C4-2B (cell line): ENCODE measurements at regions not wholly inside any gene's neighbourhood (a gene's known extent, or its start where the extent isn't known, plus 50 kb on each side); places are given as distances from the start of the nearest gene placed in this dataset.

Experiments used
- H3K27ac ChIP-seq: fragments of 450-650 bp; 2 replicates; pipeline ENCODE4 v1.5.1; 2017
- ZFX ChIP-seq: fragments of 450-650 bp; IDR thresholded peaks from 2 replicates; pipeline ENCODE4 v1.6.1; 2017
- TF ChIP-seq, protein P1 (sequence below): fragments of 450-650 bp; conservative IDR thresholded peaks from 2 replicates; pipeline ENCODE4 v1.5.1; 2017; ENCODE audit warnings: mild to moderate bottlenecking

DNA sequence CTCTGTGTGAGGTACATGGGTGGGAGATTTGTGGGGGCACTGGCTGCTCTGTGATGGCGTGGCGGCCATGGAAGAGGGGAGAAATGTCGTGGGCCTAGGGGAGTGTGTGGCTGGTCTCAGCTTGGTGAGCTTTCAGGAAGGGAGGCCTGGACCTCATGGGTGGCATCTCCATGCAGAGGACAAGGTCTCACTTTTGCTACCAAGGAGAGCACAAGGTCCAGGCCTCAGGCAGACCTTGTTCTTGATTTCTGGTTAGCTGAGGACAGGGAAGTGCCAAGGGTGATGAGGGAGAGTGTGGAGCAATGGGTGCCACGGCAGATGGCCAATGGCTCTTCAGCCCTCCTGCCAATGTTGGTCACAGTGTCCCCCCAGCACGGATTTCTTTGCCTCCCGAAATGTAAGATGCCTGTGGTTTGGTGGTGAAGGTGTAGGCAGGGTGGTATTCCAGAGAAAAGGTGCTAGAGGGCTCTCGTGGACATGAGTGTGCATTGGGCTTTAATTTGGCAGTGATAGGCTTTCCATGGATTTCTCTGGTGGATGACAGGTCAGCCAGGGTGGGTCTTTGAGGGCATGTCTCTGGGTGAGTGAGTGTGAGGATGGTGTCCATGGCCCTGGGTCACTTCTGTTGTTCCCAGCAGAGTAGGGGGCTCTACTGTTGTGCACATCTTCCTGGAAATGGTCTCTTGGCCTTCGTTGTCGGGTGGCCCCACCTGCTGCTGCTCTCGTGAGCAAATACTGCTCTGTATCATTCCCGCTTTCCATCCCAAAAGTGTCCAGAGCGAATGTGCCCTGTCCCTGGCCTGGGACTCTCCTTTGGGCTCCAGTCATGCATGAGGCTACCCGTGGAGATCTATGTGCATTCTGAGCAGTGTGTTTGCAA lies 108.0 kb downstream of the SNRPN start:
- no peak for TF ChIP-seq ZFX
- TF ChIP-seq, protein P1, sequence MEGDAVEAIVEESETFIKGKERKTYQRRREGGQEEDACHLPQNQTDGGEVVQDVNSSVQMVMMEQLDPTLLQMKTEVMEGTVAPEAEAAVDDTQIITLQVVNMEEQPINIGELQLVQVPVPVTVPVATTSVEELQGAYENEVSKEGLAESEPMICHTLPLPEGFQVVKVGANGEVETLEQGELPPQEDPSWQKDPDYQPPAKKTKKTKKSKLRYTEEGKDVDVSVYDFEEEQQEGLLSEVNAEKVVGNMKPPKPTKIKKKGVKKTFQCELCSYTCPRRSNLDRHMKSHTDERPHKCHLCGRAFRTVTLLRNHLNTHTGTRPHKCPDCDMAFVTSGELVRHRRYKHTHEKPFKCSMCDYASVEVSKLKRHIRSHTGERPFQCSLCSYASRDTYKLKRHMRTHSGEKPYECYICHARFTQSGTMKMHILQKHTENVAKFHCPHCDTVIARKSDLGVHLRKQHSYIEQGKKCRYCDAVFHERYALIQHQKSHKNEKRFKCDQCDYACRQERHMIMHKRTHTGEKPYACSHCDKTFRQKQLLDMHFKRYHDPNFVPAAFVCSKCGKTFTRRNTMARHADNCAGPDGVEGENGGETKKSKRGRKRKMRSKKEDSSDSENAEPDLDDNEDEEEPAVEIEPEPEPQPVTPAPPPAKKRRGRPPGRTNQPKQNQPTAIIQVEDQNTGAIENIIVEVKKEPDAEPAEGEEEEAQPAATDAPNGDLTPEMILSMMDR: no peak
- H3K27ac ChIP-seq: no peak overlapping the region

DNA sequence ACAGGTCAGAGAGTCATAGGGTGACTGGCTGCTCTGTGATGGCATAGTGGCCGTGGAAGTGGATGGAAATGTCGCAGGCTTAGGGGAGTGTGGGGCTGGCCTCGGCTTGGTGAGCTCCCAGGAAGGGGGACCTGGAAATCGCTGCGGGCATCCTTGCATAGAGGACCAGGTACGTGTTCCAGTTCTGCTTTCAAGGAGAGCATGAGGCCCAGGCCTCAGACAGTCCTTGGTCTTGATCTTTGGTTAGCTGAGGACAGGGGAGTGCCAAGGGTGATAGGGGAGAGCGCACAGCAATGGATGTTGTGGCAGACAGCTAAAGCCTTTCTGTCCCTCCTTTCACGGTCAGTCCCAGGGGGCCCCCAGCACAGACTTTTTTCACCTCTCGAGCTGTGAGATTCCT lies 110.5 kb downstream of the SNRPN start:
- H3K27ac ChIP-seq: no peak overlapping the region
- TF ChIP-seq, protein P1: no peak
- no peak for TF ChIP-seq ZFX

DNA sequence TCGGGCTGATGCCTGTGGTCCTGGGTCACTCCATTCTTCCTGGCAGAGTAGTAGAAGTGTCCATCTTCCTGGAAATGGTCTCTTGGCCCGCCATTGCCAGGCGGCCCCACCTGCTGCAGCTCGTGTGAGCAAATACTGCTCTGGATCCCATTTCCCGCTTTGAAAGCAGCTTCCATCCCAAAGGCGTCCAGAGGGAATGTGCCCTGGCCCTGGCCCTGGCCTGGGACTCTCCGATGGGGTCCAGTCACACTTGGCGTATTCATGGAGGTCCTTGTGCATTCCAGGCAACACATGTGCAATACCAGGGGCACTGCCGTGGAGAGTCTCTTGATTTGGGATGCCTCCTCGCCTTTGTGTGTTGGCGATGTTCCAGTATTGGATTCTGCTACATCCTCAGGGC lies 111.1 kb downstream of the SNRPN start:
- no peak for TF ChIP-seq ZFX
- TF ChIP-seq, protein P1: no peak
- H3K27ac ChIP-seq: no peak overlapping the region

DNA sequence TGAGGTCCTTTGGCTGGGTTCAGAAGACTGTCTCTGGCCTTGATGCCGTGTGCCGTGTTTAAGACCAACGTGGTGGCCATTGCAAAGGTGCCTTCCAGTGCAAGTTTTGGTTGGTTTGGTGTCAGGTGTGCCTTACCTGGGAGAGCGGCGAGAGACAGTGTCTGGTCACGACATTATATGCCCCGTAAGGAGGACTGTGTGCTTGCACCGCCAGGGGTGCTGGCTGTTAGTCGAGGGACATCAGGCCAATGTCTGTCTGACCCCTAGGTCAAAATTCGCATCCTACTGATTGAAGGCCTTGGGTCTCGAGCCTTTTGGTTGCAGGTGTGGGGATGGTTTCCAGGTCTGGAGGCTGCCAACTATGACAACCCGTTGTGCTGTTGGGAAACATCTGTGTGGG lies 111.9 kb downstream of the SNRPN start:
- H3K27ac ChIP-seq: no peak overlapping the region
- no peak for TF ChIP-seq ZFX
- TF ChIP-seq, protein P1: no peak

DNA sequence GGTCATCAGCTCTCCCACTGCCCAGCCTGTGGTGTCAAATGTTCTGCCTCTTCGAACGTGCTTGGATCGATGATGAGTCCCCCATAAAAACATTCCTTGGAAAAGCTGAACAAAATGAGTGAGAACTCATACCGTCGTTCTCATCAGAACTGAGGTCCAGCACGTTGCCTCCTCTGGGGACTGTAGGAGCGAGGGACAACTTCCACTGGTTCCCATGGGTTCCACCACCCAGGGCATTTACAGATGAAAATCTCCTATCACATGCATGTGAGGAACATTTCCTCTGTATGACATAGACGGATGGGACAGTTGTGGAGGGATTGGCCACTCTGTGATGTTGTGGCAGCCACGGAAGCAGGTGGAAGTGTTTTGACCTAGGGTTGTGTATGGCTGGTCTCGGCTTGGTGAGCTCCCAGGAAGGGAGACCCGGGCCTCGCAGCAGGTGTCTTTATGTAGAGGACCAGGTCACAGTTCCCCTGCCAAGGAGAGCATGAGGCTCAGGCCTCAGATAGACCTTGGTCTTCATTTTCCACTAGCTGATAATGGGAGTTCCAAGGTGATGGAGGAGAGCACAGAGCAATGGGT lies 113.0 kb downstream of the SNRPN start:
- no peak overlapping the region for H3K27ac ChIP-seq

DNA sequence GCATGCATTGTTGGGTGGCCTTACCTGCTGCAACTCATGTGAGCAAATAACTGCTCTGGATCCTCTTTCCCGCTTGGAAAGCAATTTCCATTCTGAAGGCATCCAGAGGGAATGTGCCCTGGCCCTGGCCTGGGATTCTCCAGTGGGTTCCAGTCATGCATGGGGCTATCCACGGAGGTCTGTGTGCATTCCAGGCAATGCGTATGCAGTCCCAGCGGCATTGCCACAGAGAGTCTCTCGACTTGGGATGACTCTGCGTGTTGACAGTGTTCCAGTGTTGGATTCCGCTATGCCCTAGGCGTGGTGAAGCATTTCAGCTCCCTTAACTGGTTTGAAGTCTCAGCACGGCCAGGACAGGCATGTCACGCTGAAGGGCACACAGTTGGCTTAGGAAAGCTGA lies 113.9 kb downstream of the SNRPN start:
- TF ChIP-seq ZFX: no peak
- TF ChIP-seq, protein P1: no peak
- H3K27ac ChIP-seq: no peak overlapping the region

More for the DNA sequence above, 113.0 kb downstream of the SNRPN start:
- TF ChIP-seq, protein P1: no peak
- TF ChIP-seq ZFX: no peak

DNA sequence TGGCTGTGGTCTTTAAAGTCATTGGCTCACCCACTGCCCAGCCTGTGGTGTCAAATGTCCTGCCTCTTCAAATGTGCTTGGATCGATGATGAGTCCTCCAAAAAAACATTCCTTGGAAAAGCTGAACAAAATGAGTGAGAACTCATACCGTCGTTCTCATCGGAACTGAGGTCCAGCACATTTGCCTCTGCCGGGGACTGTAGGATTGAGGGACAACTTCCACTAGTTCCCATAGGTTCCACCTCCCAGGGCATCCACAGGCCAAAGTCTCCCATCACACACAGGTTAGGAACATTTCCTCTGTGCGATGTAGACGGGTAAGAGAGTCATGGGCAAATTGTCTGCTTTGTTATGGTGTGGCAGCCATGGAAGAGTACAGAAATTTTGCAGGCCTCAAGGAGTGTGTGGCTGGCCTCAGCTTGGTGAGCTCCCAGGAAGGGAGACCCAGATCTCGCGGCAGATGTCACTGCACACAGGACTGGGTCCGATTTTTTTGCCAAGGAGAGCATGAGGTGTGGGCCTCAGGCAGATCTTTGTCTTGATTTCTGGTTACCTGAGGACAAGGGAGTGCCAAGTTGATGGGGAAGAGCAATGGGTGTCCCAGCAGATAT lies 115.7 kb downstream of the SNRPN start:
- TF ChIP-seq ZFX: no peak
- TF ChIP-seq, protein P1: no peak

More for the DNA sequence above, 115.7 kb downstream of the SNRPN start:
- no peak overlapping the region for H3K27ac ChIP-seq
